ENCODE measurements at regions not wholly inside any gene's neighbourhood (a gene's known extent, or its start where the extent isn't known, plus 50 kb on each side); places are given as distances from the start of the nearest gene placed in this dataset.

GRCh38 chr17:51443646-51444045, 183.3 kb downstream of the UTP18 start:
- Histone ChIP-seq H3K4me3 (replicated peaks; ENCODE audit: insufficient read depth, low read length) (no peak overlapping the region), H3K27ac (replicated peaks) (no peak overlapping the region), H3K27me3 (ENCODE audit: insufficient read depth, poor library complexity, severe bottlenecking) (no peaks in the 10 kb centered on the region)
- TF ChIP-seq CTCF (IDR thresholded peaks at IDR 0.05; ENCODE audit: insufficient read depth, low read length) (no peak), SPI1 (IDR thresholded peaks at IDR 0.05; ENCODE audit: borderline replicate concordance, low read depth) (no peak), GABPA (IDR thresholded peaks at IDR 0.05; ENCODE audit: low read depth) (no peak), POLR2AphosphoS5 (IDR thresholded peaks at IDR 0.05; ENCODE audit: low read depth) (no peak)
- TF ChIP-seq, protein P1, sequence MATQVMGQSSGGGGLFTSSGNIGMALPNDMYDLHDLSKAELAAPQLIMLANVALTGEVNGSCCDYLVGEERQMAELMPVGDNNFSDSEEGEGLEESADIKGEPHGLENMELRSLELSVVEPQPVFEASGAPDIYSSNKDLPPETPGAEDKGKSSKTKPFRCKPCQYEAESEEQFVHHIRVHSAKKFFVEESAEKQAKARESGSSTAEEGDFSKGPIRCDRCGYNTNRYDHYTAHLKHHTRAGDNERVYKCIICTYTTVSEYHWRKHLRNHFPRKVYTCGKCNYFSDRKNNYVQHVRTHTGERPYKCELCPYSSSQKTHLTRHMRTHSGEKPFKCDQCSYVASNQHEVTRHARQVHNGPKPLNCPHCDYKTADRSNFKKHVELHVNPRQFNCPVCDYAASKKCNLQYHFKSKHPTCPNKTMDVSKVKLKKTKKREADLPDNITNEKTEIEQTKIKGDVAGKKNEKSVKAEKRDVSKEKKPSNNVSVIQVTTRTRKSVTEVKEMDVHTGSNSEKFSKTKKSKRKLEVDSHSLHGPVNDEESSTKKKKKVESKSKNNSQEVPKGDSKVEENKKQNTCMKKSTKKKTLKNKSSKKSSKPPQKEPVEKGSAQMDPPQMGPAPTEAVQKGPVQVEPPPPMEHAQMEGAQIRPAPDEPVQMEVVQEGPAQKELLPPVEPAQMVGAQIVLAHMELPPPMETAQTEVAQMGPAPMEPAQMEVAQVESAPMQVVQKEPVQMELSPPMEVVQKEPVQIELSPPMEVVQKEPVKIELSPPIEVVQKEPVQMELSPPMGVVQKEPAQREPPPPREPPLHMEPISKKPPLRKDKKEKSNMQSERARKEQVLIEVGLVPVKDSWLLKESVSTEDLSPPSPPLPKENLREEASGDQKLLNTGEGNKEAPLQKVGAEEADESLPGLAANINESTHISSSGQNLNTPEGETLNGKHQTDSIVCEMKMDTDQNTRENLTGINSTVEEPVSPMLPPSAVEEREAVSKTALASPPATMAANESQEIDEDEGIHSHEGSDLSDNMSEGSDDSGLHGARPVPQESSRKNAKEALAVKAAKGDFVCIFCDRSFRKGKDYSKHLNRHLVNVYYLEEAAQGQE (IDR thresholded peaks at IDR 0.05; ENCODE audit: insufficient replicate concordance, low read depth): no peak
- no peak for DNase-seq (ENCODE audit: low read depth in 1 of 2, low spot score in 1 of 2)

GRCh38 chr17:51445946-51446345, 185.6 kb downstream of the UTP18 start:
- peaks cover 3% of the 10 kb centered on the region for H3K27me3 ChIP-seq (ENCODE audit: insufficient read depth, poor library complexity, severe bottlenecking)
- no peak for TF ChIP-seq SPI1 (IDR thresholded peaks at IDR 0.05; ENCODE audit: borderline replicate concordance, low read depth)
- TF ChIP-seq CTCF (IDR thresholded peaks at IDR 0.05; ENCODE audit: insufficient read depth, low read length): no peak
- TF ChIP-seq GABPA (IDR thresholded peaks at IDR 0.05; ENCODE audit: low read depth): no peak
- no peak for DNase-seq (ENCODE audit: low read depth in 1 of 2, low spot score in 1 of 2)
- H3K27ac ChIP-seq (replicated peaks): no peak overlapping the region
- no peak overlapping the region for H3K4me3 ChIP-seq (replicated peaks; ENCODE audit: insufficient read depth, low read length)

GRCh38 chr17:51454456-51454978, 194.2 kb downstream of the UTP18 start:
- TF ChIP-seq CTCF (IDR thresholded peaks at IDR 0.05; ENCODE audit: insufficient read depth, low read length) (no peak), SPI1 (IDR thresholded peaks at IDR 0.05; ENCODE audit: borderline replicate concordance, low read depth) (no peak), POLR2AphosphoS5 (IDR thresholded peaks at IDR 0.05; ENCODE audit: low read depth) (no peak), GABPA (IDR thresholded peaks at IDR 0.05; ENCODE audit: low read depth) (no peak)
- TF ChIP-seq, protein P1 (IDR thresholded peaks at IDR 0.05; ENCODE audit: insufficient replicate concordance, low read depth): no peak
- DNase-seq (ENCODE audit: low read depth in 1 of 2, low spot score in 1 of 2): no peak
- no peak overlapping the region for H3K4me3 ChIP-seq (replicated peaks; ENCODE audit: insufficient read depth, low read length)
- no peak overlapping the region for H3K27ac ChIP-seq (replicated peaks)
- no peaks in the 10 kb centered on the region for H3K27me3 ChIP-seq (ENCODE audit: insufficient read depth, poor library complexity, severe bottlenecking)

- H3K4me3 ChIP-seq (replicated peaks; ENCODE audit: insufficient read depth, low read length): no peak overlapping the region
These were observed 194.9 kb downstream of the UTP18 start for GRCh38 chr17:51455211-51455610.

More at GRCh38 chr17:51455211-51455610, 194.9 kb downstream of the UTP18 start:
- TF ChIP-seq POLR2AphosphoS5 (IDR thresholded peaks at IDR 0.05; ENCODE audit: low read depth) (no peak), SPI1 (IDR thresholded peaks at IDR 0.05; ENCODE audit: borderline replicate concordance, low read depth) (no peak), GABPA (IDR thresholded peaks at IDR 0.05; ENCODE audit: low read depth) (no peak), CTCF (IDR thresholded peaks at IDR 0.05; ENCODE audit: insufficient read depth, low read length) (no peak)
- TF ChIP-seq, protein P1 (IDR thresholded peaks at IDR 0.05; ENCODE audit: insufficient replicate concordance, low read depth): no peak
- H3K27me3 ChIP-seq (ENCODE audit: insufficient read depth, poor library complexity, severe bottlenecking): no peaks in the 10 kb centered on the region
- DNase-seq (ENCODE audit: low read depth in 1 of 2, low spot score in 1 of 2): no peak
- H3K27ac ChIP-seq (replicated peaks): no peak overlapping the region
